SU-DHL-6 (cell line): ENCODE measurements at regions not wholly inside any gene's neighbourhood (a gene's known extent, or its start where the extent isn't known, plus 50 kb on each side); places are given as distances from the start of the nearest gene placed in this dataset.

Experiments used
- H2AFZ ChIP-seq: fragments of 200-600 bp; sonication (generic); 2 replicates; pipeline ENCODE4 v1.6.1; 2014; ENCODE audit warnings: low read depth, mild to moderate bottlenecking, moderate library complexity, mixed read lengths, antibody characterized with exemption, low read length; ENCODE audit not compliant: severe bottlenecking
- H3F3A ChIP-seq: fragments of 200-600 bp; shearing (Covaris generic); 2 replicates; pipeline ENCODE4 v1.6.0; 2016; ENCODE audit warnings: antibody characterized with exemption, mild to moderate bottlenecking; ENCODE audit not compliant: insufficient read depth
- H3K27ac ChIP-seq: fragments of 200-600 bp; sonication (generic); 2 replicates; pipeline ENCODE4 v1.5.1; 2016; ENCODE audit warnings: low read depth, mild to moderate bottlenecking, low read length, moderate library complexity, mixed read lengths
- H3K27me3 ChIP-seq: fragments of 200-600 bp; sonication (generic), shearing (Covaris generic); 2 replicates; pipeline ENCODE4 v1.6.0; 2014; ENCODE audit warnings: mild to moderate bottlenecking, low read length
- H3K36me3 ChIP-seq: fragments of 200-600 bp; sonication (generic); 2 replicates; pipeline ENCODE4 v1.6.1; 2014; ENCODE audit warnings: mild to moderate bottlenecking, low read length, mixed read lengths
- H3K4me2 ChIP-seq: fragments of 300-600, 200-600 bp; shearing (Covaris generic), sonication (generic); 2 replicates; pipeline ENCODE4 v1.6.0; 2014; ENCODE audit warnings: low read length, low read depth, mild to moderate bottlenecking; ENCODE audit not compliant: poor library complexity, severe bottlenecking
- H3K4me3 ChIP-seq: fragments of 200-600 bp; sonication (generic); 2 replicates; pipeline ENCODE4 v1.5.1; 2014; ENCODE audit warnings: antibody characterized with exemption, low read length, mild to moderate bottlenecking, mixed read lengths; ENCODE audit not compliant: insufficient read depth, poor library complexity, severe bottlenecking
- H3K79me2 ChIP-seq: fragments of 200-600 bp; sonication (generic); 2 replicates; pipeline ENCODE4 v1.6.1; 2014; ENCODE audit warnings: mild to moderate bottlenecking, low read length, moderate library complexity; ENCODE audit not compliant: insufficient read depth
- H3K9ac ChIP-seq: fragments of 200-600 bp; sonication (generic); 2 replicates; pipeline ENCODE4 v1.7.0; 2014; ENCODE audit warnings: mild to moderate bottlenecking, low read length
- H3K9me2 ChIP-seq: fragments of 200-600 bp; sonication (generic); replicated peaks from 2 replicates; pipeline ENCODE4 v1.6.1; 2014; ENCODE audit warnings: low read length; ENCODE audit not compliant: insufficient read depth
- H3K9me3 ChIP-seq: fragments of 200-600 bp; sonication (generic); 2 replicates; pipeline ENCODE4 v1.6.1; 2014; ENCODE audit warnings: low read length, mixed read lengths; ENCODE audit not compliant: insufficient read depth
- H4K20me1 ChIP-seq: fragments of 200-600 bp; sonication (generic); 2 replicates; pipeline ENCODE4 v1.6.1; 2014; ENCODE audit warnings: low read depth, mild to moderate bottlenecking, antibody characterized with exemption, low read length, moderate library complexity, mixed read lengths
- CTCF ChIP-seq: fragments of 200-600 bp; sonication (generic); IDR thresholded peaks from one replicate; pipeline ENCODE4 v1.5.1; 2017; ENCODE audit warnings: antibody characterized with exemption, mild to moderate bottlenecking, low read length, moderate library complexity; ENCODE audit not compliant: insufficient read depth, poor library complexity, severe bottlenecking
- EZH2phosphoT487 ChIP-seq: fragments of 200-600 bp; sonication (generic), shearing (Covaris generic); conservative IDR thresholded peaks from 2 replicates; pipeline ENCODE4 v1.6.1; 2018; ENCODE audit warnings: mild to moderate bottlenecking, antibody characterized with exemption, low read length, moderate library complexity, mixed read lengths

GRCh38 chr2:198775737-198776136, 682.0 kb downstream of the SATB2 start:
- no peak overlapping the region for H3K9ac ChIP-seq
- no peaks in the 10 kb centered on the region for H3K36me3 ChIP-seq
- no peaks in the 10 kb centered on the region for H3K9me2 ChIP-seq
- no peak overlapping the region for H2AFZ ChIP-seq
- H3K79me2 ChIP-seq = no peaks in the 10 kb centered on the region
- no peaks in the 10 kb centered on the region for H3K9me3 ChIP-seq
- H3K27ac ChIP-seq = no peak overlapping the region
- no peaks in the 10 kb centered on the region for H3K27me3 ChIP-seq
- no peaks in the 10 kb centered on the region for H4K20me1 ChIP-seq
- H3K4me2 ChIP-seq = no peak overlapping the region
- TF ChIP-seq EZH2phosphoT487 (no peak), CTCF (no peak)
- no peaks in the 10 kb centered on the region for H3F3A ChIP-seq
- H3K4me3 ChIP-seq = no peak overlapping the region

GRCh38 chr2:198774576-198774975, 683.2 kb downstream of the SATB2 start:
- H2AFZ ChIP-seq = no peak overlapping the region
- H3K9me2 ChIP-seq = no peaks in the 10 kb centered on the region
- H3K27me3 ChIP-seq = no peaks in the 10 kb centered on the region
- H3K36me3 ChIP-seq = no peaks in the 10 kb centered on the region
- no peaks in the 10 kb centered on the region for H3F3A ChIP-seq
- no peaks in the 10 kb centered on the region for H3K9me3 ChIP-seq
- no peaks in the 10 kb centered on the region for H4K20me1 ChIP-seq
- H3K4me3 ChIP-seq = no peak overlapping the region
- TF ChIP-seq EZH2phosphoT487 (no peak), CTCF (no peak)
- H3K9ac ChIP-seq = no peak overlapping the region
- H3K79me2 ChIP-seq = no peaks in the 10 kb centered on the region
- no peak overlapping the region for H3K4me2 ChIP-seq
- H3K27ac ChIP-seq = no peak overlapping the region

GRCh38 chr2:198767694-198768093, 690.0 kb downstream of the SATB2 start:
- H4K20me1 ChIP-seq = no peaks in the 10 kb centered on the region
- H2AFZ ChIP-seq = no peak overlapping the region

More at GRCh38 chr2:198767694-198768093, 690.0 kb downstream of the SATB2 start:
- no peak overlapping the region for H3K9ac ChIP-seq
- no peaks in the 10 kb centered on the region for H3K27me3 ChIP-seq
- H3K4me3 ChIP-seq = no peak overlapping the region
- H3K27ac ChIP-seq = no peak overlapping the region
- no peaks in the 10 kb centered on the region for H3K9me3 ChIP-seq
- no peak for TF ChIP-seq CTCF
- TF ChIP-seq EZH2phosphoT487 = no peak
- H3K36me3 ChIP-seq = no peaks in the 10 kb centered on the region
- no peak overlapping the region for H3K4me2 ChIP-seq
- no peaks in the 10 kb centered on the region for H3K9me2 ChIP-seq
- H3K79me2 ChIP-seq = no peaks in the 10 kb centered on the region
- H3F3A ChIP-seq = no peaks in the 10 kb centered on the region
